DND-41 (cell line): ENCODE measurements at regions not wholly inside any gene's neighbourhood (a gene's known extent, or its start where the extent isn't known, plus 50 kb on each side); places are given as distances from the start of the nearest gene placed in this dataset.

ENCODE experiments used
- EZH2 ChIP-seq: IDR thresholded peaks from 3 replicates; pipeline ENCODE4 v1.6.1; 2012; ENCODE audit warnings: borderline replicate concordance, low read depth, mild to moderate bottlenecking, moderate library complexity, low read length, inconsistent platforms; ENCODE audit not compliant: severe bottlenecking
- TF ChIP-seq, protein P1 (sequence below): IDR thresholded peaks from 2 replicates; pipeline ENCODE4 v1.5.1; 2012; ENCODE audit warnings: borderline replicate concordance, low read length, moderate library complexity, mild to moderate bottlenecking; ENCODE audit not compliant: poor library complexity, severe bottlenecking; ENCODE audit errors: extremely low read depth

DNA sequence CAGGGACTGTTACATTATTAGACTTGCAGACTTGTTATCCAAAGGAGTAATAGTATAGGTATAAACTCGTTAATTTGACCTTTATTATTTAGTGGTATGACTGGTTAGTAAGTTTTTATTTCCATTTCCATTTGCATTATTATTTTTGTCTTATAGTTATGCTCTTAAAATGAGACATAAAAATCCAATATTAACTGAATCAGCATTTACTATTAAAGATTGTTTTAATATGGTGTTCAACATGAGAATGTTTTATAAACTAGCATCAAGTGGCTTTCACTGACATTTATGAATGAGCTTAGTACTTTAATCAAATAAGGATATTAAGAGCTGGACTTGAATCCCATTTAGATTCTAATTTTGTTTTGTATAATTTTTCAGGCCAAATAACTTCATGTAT is 228.1 kb upstream of the HAND2 start:
- TF ChIP-seq, protein P1, sequence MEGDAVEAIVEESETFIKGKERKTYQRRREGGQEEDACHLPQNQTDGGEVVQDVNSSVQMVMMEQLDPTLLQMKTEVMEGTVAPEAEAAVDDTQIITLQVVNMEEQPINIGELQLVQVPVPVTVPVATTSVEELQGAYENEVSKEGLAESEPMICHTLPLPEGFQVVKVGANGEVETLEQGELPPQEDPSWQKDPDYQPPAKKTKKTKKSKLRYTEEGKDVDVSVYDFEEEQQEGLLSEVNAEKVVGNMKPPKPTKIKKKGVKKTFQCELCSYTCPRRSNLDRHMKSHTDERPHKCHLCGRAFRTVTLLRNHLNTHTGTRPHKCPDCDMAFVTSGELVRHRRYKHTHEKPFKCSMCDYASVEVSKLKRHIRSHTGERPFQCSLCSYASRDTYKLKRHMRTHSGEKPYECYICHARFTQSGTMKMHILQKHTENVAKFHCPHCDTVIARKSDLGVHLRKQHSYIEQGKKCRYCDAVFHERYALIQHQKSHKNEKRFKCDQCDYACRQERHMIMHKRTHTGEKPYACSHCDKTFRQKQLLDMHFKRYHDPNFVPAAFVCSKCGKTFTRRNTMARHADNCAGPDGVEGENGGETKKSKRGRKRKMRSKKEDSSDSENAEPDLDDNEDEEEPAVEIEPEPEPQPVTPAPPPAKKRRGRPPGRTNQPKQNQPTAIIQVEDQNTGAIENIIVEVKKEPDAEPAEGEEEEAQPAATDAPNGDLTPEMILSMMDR, result no peak
- TF ChIP-seq EZH2, result no peak
